ENCODE measurements at regions not wholly inside any gene's neighbourhood (a gene's known extent, or its start where the extent isn't known, plus 50 kb on each side); places are given as distances from the start of the nearest gene placed in this dataset.

DNA sequence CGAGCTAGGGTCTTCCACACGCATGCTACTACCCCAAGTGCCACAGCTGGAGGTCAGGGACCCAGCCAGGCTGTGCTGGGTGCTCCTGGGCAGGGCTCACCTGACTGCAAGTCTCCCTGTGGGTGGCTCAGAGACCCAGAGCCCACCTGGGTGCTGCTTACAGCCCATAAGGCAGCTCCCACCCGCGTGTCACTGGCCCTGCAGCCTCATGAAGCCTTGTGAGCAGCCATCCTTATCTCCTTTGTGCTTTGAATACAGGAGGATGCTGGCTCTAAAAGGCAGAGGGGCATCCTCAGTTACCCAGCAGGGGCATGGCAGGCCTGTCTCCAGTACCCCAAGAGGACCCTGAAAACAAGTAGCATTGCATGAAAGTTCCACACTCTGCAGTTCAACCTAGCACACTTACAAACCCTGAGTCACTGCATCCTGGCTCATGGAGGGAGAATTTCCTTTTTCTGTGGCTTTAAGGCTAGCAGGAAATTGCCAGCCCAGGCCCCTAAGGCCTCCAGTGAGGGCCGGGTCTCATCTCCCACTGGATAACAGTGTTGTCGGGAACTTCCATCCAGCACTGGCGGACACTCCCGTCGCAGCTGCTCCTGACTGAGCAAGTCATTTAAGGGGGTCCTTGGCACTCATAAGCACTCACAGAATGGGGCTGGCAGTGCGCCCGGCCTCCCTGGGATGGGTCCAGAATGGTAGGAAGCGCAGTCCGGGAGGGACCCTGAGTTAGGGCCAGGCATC, 137.1 kb downstream of the RPIA start:
- no peak for TF ChIP-seq POLR2A (IDR thresholded peaks at IDR 0.05; ENCODE audit: low read length)
- no peak for TF ChIP-seq GATA1 (IDR thresholded peaks at IDR 0.05; ENCODE audit: low read depth, low read length)
